HK-2 (cell line): ENCODE measurements at regions not wholly inside any gene's neighbourhood (a gene's known extent, or its start where the extent isn't known, plus 50 kb on each side); places are given as distances from the start of the nearest gene placed in this dataset.
A peak's percentile ranks its signal among the peaks of the same experiment; 100 is the strongest.
"Not testable (repeated sequence)": the region's sequence is repeated elsewhere in the genome, so short reads cannot be mapped to it uniquely, and the experiment has no call there.

Source experiments
- DNase-seq: peaks from one replicate; pipeline ENCODE4 v3.0.0-alpha.2; 2018; ENCODE audit not compliant: unreplicated experiment

DNA sequence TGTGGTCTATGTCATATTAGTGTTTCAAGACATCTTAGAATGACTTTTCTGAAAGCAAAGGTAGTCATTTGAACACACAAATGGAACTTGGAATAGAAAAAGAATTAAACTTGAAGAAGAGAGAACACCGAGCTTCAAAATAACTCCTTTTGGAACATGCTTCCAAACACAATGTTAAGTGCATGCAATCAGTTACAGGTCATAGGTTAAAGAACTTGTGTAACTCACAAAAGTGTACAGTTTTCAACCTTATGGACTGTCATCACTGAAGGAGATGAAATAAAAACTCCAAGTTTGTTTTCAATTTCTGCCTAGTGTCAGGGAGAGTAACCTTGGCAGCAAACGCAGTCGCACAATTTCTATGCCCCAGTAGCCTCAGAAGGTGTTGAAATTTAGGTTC lies 192.9 kb upstream of the NECTIN3 start:
- no peak for DNase-seq

DNA sequence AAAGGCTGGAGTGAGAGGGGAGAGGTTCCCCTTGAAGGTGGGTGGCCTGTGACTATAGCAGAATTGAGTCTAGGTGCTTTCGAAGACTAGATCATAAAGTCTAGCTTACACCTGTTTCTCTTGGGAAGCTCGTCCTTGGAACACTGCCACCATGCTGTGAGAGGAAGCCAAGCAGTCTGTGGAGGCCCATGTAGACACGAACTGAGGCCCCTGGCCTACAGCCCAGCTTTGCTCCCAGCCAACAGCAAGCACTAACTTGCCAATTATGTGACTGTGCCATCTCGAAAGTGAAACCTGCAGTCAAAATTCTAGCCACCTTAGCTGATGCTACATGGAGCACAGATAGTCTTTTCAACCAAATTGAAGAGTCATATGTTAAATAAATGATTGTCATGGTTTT lies 190.5 kb upstream of the NECTIN3 start:
- DNase-seq = peak; percentile 7

DNA sequence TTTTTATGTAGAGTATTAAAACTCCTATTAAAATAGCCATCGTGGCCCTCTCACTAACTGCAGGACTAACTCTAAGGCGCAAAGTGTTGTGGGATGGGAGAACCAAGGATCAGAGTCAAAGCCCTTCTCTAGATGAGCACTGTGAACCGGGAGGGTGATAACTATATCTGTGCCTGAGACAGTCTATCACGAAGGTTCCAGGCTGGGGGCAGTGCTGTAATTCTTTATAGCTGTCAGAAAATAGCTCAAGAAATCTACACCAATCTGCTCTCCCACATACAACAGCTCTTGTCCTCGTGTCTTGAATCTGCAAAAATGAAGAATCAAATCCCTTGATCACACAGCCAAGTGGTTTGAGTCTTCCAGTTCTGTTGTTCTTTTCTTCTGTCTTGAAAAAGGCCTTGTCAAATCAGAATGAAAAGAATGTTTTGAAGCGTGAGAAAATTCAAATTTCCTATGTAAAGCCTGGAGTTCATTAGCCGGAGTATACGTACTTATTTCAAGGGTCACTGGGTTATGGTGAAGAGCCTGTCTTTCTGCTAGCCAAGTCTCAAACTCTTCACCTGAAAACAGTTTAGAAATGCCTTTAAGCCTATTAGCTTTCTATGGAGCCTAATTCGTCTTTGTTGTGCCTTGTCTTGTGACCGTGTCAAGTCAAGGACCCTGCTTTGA lies 185.3 kb upstream of the NECTIN3 start:
- no peak for DNase-seq

DNA sequence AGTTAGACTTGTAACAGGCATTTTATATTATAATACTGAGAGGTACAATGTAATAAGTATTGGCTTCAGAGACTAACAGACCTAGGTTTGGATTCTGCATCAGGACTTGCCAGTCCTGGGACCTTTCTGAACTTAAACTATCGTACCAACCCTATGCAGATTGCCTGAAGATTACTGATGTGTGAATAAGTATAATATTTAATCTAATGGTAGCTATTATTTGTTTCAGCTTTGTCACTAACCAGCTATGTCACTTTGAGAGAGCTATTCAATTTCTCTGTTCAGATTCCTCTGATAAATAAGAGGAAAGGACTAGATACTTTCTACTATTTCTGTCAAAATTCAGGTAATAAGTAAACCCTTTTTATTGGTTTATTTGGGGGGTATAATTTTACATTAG lies 184.4 kb upstream of the NECTIN3 start:
- no peak for DNase-seq

DNA sequence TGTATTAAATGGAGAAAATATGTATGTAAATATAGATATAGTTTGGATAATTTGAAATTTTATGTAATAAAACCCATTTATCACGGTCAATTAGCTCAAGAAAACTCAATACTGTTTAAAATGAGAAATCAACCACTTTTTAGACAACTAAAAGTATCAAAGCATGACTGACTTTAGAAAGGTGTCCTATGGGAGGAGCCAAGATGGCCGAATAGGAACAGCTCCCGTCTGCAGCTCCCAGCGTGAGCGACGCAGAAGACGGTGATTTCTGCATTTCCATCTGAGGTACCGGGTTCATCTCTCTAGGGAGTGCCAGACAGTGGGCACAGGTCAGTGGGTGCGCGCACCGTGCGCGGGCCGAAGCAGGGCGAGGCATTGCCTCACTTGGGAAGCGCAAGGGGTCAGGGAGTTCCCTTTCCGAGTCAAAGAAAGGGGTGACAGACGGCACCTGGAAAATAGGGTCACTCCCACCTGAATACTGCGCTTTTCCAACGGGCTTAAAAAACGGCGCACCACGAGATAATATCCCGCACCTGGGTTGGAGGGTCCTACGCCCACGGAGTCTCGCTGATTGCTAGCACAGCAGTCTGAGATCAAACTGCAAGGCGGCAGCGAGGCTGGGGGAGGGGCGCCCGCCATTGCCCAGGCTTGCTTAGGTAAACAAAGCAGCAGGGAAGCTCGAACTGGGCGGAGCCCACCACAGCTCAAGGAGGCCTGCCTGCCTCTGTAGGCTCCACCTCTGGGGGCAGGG lies 182.8 kb upstream of the NECTIN3 start:
- DNase-seq = not testable (repeated sequence)

DNA sequence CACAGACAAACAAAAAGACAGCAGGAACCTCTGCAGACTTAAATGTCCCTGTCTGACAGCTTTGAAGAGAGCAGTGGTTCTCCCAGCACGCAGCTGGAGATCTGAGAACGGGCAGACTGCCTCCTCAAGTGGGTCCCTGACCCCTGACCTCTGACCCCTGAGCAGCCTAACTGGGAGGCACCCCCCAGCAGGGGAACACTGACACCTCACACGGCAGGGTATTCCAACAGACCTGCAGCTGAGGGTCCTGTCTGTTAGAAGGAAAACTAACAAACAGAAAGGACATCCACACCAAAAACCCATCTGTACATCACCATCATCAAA lies 182.3 kb upstream of the NECTIN3 start:
- DNase-seq = not testable (repeated sequence)

DNA sequence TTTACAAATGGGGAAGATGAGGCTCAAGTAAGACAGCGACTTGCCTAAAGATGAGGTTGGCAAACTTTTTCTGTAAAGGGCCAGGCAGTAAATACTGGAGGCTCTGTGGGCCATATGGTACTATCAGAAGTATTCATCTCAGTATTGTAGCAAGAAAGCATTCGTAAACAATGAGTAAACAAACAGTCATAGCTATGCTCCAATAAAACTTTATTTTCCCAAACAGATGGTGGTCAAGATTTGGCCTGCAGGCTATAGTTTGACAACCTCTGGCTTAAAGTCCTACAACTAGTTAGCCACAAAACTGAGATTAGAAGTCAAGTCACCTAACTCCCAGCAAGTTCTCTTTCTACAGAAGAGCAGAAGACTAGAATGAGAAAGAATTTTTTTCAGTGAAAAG lies 177.0 kb upstream of the NECTIN3 start:
- DNase-seq = no peak

DNA sequence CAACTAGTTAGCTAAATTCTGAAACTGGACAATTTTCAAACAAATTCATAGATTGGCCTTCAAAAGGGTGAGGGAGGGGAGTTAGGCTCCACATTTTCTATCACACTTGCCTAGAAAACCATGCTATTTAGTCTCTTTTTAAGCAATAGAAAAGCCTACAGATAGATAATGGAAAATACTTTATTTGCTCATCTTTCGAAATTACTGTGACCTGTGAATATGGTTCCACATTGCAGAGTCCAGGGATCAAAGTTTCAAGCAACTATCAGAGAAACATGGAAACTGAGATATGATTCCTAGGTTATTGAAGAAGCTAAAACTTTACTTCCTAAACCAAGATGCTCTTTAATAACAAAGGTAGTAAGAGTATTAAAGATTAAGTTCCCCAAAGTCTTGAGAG lies 176.6 kb upstream of the NECTIN3 start:
- DNase-seq = no peak

DNA sequence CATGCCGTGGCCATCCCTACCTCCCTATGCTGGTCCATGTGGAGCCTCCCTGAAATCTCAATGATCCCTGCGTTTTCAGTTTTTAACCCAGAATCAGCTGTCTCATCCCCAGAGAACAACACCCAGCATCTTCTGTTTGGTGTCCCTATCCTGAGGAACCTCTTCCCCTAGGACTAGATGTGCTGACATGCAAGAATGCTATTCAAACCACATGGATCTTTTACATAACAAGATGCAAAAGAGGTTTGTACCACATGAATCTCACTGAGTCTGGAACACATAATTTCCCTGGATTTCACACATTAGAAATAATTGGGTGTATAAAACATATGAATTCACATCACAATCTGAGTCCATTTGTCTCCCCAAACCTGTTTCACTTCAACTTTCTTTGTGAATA lies 174.6 kb upstream of the NECTIN3 start:
- no peak for DNase-seq

DNA sequence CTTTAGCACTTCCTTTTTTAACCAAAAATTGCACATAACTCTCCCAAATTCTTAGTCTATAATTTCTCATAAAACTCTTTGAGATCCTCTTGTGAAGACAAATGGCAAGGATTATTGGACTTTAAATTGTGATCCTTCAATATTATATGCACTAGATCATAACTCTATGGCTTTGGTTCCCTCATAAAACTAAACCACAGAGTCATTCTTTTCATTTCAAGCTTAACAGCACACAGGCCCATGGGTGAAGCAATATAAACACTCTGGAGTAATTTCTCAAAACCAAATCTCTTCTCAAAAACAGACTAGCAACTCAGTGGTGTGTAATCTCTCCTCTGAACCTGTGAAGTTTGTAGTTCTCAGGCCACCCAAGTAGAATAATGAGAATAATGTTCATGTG lies 171.0 kb upstream of the NECTIN3 start:
- DNase-seq = no peak

DNA sequence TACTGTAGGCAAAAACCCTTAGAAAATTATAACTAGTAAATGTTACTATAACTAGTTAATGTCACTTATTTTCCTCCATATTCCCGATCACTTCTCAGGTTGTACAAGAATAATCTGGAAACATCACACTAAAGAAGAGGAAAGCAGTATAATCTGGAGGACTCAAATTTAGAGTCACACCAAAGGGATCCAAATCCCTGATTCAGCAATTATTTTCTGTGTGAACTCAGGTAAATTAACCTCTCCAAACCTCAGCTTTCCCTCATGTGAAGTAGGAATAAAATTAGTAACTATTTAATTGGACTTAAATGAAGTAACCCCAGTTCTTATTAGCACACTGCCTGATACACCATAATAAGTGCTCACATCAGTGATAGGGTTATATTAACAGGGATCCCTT lies 170.1 kb upstream of the NECTIN3 start:
- no peak for DNase-seq

DNA sequence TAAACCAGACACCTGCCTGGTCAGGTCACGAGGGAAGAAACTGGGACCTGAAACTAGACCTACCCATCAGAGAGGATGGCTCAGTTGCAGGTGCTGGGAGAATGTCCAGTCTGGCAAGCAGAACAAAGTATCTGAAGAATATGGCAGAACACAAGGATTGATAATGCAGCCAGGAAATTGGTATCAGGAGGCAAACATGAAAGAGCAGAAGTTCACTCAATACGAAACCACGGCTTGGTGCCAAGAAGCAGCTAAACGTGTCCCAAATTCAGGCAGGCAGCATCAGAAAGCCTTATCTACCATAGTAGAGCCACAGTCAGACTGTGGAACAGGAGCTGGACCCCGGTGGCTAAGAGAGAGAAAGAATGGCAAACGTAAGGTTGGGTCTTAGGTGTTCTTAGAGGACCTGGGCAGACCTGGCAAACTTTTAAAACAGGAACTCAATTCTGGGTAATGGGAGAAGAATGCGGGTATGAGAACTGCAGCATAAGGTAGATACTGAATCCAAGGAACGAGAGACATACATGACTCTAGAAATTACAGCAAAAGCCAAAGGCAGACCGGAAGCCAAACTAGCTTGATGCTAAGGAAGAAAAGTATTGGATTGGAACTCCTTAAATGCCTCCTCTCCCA lies 169.0 kb upstream of the NECTIN3 start:
- DNase-seq = no peak

DNA sequence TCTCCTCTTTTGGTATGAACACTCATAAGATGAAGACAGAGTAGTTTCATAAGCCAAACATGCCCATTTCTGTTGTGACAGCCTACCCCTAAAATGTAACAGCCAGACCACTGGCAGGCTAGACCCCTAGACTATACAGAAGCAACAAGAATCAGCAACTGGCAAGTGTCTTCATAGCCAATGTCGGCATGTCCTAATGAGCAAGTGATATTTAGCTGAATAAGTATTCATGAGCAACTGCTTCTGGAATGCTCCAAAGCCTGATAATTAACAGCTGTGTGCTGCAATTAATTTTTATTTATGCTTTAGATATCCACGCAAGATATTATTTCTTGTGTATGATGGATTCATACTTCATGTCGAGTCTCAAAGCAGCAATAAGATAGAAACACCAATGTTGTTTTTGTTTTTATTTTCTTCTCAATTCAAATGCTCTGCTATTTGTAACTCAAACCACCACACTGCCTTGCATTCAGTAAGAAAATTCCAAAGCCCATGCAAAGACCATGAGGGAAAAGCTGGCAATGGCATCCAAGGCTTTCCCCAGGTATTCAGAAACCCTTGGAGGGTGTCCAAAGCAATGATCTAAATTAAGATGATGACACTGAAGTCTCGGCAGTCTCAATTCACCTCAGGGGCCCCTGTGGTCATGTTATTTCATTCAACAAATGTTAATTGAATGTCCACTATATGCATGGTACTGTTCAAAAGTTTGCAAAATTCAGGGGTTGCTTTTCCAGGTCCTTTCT lies 167.7 kb upstream of the NECTIN3 start:
- DNase-seq = no peak

DNA sequence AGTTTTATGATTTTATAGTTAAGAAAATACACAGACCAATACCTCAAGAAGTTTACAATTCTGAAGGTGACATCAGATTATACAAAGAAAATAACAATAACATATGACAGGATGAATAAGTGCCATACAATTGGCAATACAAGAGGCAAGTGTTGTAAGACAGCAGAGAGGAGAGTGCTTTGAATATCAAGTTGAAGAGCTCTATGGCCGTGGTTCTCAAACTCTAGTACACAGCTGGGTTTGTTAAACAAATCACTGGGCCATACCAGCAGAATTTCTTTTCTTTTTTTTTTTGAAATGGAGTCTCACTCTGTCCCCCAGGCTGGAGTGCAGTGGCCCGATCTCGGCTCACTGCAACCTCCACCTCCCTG lies 167.1 kb upstream of the NECTIN3 start:
- no peak for DNase-seq

DNA sequence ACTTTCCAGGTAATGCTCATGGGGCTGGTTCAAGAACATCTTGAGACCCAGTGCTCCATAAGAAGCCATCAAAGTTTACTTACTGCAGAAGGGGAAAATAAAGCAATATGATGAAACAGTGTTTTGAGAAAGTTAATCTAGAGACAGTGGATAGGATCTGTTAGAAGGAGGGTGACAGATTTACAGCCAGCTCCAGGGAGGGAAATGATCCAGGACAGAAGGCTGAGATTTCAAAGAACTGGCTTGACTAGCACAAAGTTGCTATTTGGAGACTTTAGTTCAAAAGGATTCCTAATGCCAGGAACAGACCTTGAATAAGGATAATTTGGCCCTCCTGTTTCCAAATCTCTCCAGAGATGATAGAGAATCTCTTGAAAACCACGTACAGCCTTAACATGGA lies 166.5 kb upstream of the NECTIN3 start:
- no peak for DNase-seq

DNA sequence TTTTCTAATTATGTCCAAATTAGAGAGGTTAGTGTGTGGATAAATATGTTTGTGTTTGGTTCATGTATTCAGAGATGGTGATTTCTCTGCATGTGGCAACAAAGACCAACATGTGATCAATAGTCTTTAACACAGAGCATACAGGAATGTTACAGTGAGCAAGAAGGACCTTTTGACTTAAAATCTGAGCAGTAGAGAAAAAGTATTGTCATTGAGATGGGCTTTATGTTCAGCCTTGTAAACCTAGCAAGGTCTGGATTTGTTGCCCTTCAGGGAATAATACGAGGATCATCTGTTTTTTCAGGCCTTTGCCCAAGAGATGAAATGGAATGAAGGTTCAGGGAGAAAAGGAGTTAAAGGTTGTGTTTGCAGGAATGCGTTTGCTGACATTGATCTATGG lies 161.8 kb upstream of the NECTIN3 start:
- no peak for DNase-seq

DNA sequence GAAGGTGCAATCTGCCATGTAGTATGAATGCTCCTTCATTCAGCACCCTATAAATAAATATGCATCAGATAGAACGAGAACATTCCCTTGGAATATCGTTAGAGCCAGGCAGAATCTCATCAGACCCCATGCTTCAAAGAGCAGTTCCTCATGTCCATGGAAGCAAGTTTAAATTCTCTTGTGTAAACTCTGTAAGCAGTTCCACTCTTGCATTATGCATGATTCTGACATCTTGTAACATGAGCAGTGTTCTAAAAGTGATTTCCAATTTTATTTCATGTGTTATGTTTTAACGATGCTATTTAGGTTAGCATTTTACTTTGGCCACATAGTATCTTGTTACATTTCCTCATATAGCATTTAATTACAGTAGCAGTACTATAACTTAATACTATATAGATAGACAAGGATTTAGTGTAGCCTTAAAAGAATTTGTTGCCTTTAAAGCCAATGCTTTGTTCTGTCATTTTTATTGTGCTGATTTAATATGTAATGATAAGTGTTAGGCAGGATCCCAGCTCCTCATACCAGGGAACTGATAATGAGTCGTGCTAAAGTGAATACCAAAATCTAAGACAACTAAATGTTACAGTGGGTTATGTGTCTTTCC lies 161.2 kb upstream of the NECTIN3 start:
- DNase-seq = no peak

DNA sequence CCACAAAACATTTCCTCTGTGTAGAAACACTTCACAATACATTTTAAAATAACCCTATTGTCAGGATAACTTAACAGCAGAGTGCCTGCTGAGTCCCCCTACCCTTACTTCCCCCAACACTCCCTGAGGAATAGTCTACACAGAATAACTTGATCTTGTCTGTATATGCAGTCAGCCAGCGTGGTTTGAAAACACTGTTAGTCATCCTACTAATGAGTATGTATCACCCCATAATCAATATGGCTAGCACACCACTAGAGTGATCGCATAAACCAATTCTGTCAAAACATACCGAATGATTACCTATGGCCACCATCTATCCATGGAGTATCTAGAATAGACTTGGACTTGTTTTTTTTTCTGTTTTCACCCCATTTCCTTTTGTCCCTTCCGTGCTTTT lies 152.7 kb upstream of the NECTIN3 start:
- no peak for DNase-seq

DNA sequence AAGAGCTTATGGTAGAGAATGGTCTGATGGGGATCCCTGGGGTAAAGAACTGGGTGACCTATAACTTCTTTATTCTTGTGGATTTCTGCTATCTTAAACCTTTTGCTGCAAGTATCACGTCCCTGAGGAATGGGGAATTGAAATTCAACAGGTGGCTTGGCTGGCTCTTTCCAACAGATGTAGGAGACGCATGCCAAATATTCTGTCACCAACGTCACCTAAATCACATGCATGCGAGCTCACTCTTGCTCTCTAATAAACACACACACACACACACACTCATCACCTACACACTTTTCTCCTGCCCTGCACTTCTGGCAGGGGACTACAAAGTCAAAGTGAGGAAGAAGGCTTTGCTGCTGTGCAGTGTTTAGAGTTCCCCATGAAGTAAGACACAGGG lies 145.8 kb upstream of the NECTIN3 start:
- DNase-seq = no peak

DNA sequence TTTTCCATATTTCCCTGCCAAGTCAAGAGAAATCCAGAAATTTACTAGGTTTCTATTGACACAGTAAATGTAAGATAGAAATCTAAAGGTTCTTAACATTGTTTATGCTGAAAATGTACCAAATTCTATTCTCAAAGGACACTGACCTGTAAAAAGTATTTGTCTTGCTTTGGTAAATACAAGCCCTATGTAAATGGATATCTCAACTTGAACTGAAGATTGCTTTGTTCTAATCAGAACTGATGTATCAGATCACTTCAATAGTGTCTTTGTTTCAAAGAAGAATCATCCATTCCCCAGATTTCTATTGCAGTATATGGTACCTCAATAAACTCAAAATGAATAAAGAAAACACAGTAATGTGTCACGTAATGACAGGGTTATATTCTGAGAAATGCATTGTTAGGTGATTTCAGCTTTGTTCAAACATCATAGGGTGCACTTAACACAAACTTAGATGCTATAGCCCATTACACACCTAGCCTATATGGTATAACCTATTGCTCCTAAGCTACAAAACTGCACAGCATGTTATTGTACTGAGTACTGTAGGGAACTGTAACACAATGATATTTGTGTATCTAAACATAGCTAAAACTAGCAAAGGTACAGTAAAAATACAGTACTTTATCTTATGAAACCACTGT lies 143.5 kb upstream of the NECTIN3 start:
- no peak for DNase-seq

DNA sequence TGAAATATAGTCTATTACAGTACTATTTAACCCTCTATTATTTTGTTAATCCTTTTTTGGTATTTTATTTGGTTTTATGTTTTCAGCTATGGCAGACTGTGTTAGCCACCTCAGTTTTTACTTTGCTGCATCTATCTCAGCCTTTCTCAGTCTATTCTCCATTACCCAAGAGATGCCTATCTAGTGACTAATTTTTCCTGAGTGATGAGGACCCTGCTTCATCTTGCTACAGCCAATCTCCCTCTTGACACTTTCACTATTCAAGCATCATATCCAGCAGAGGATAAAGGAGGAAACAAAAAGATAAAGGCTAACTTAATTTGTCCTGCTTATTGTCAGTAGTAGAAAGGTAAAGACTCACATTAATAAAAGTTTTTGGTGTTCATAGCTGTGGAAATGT lies 141.8 kb upstream of the NECTIN3 start:
- no peak for DNase-seq

DNA sequence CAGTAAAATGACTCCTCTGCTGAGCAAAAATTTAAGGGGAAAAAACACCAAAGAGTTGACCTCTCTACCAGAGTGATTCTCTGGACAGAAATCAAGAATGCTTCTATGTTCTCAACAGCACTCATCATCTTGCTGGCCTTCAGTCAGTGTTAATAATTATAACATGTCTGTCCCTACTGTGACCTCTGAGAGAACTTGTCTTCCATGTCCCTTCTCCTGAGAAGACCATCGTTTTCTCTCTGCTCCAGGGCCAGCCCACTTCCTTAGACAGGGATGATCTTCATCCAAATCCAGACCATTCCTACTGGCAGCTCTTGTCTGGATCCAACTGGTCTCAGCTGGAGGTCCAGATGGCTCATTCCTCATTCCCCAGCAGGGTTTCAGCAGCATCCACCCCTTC lies 139.0 kb upstream of the NECTIN3 start:
- no peak for DNase-seq
